IPS-NIHi11 (cell line): ENCODE measurements at regions not wholly inside any gene's neighbourhood (a gene's known extent, or its start where the extent isn't known, plus 50 kb on each side); places are given as distances from the start of the nearest gene placed in this dataset.
"Not testable (repeated sequence)": the region's sequence is repeated elsewhere in the genome, so short reads cannot be mapped to it uniquely, and the experiment has no call there.

Experiments
- DNase-seq: peaks from one replicate; pipeline ENCODE4 v3.0.0; 2012; ENCODE audit warnings: mixed read lengths, low spot score

- no peak for DNase-seq
Measured at GRCh38 chr2:39996653-39997080, 217.6 kb upstream of the THUMPD2 start.

DNA sequence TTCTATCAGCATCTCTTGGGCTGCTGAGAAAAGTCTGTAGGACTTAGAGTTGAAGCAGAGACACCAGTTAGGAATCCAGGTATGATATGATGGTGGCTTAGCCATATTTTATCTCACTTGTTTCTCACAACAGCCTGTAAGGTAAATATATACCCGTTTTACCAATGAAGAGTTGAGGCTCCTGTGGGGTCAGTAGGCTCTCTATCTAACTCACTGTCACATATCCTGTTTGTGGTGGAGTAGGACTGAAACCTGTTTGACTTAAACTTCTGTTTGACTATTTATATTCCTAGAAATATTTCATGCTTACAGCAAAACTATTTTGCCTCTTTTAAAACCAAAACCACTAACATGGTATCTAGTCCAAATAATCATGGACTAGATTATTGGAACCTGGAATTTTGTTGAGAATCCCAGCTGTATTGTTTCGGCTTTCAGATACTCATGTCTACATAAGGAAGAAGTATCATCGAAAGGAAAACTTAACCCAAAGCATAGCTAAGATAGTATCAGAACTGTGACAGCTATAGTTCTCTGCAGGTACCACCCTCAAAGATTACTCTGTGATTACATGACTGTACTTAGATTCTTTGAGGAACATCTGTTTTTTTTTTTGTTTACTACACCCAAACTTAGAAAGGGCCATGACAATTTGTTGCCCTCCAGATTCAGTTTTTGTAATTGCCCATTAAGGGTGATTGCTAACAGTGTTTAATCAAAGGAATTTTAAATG, 216.1 kb upstream of the THUMPD2 start:
- no peak for DNase-seq

GRCh38 chr2:39994151-39994550, 215.1 kb upstream of the THUMPD2 start:
- DNase-seq = no peak

GRCh38 chr2:39991298-39991697, 212.2 kb upstream of the THUMPD2 start:
- no peak for DNase-seq

- DNase-seq = no peak
Measured at GRCh38 chr2:39990335-39990900, 211.4 kb upstream of the THUMPD2 start.

DNA sequence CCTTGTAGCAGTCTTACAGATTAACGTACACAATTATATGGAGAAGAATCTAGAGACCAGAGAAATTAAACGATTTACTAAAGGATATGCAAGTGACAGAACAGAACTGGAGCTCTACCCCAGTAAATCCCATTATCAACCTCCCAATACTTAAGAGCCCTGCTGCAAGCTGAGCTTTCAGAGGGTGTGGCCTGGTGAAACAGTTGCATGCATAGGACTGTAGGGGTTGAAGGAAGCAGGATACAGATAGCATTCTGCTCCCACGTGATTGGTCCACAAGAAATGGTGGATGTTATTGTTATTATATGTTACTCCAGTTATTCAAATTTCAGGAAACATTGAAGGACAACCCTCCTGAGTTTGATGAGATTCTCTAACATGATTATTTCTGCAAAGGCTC, 210.8 kb upstream of the THUMPD2 start:
- DNase-seq = peak; percentile 7

DNA sequence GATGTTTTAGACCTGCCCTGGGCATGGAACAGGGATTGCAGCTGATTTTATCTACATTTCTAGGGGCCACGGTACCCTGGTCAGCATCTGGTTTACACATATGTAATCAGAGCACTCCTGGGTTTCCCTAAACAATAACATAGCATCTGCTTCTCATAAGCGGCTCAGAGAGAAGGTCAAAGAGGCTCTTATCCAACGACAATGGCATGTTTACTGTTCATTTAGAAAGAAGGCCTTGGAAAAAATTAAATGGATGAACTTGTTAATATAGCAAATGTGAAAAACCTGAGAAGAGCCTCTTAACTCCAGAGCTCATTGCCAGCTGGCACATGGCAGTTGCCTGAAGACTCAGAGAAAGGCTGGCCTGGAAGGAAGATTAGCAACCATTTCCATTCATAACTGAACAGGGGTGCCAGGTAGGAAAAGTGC, 202.8 kb upstream of the THUMPD2 start:
- no peak for DNase-seq

GRCh38 chr2:39975476-39976020, 196.5 kb upstream of the THUMPD2 start:
- no peak for DNase-seq

DNA sequence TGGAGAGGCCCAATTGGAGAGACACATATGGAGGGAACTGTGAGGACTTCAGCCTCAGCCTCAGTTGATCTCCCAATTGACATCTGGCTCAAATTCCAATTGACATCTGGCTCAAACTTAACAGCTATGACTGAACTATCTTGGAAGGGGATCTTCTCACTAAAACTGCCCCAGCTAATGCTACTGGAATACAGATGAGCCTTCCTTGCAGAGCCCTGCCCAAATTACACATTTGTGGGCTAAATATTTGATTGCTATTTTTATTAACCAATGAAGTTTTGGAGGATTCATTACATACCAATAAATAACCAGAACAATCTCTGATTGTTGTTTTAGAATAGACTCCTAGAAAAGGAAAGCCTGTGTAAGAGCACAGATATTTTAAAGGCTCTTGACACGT, 189.0 kb upstream of the THUMPD2 start:
- no peak for DNase-seq

DNA sequence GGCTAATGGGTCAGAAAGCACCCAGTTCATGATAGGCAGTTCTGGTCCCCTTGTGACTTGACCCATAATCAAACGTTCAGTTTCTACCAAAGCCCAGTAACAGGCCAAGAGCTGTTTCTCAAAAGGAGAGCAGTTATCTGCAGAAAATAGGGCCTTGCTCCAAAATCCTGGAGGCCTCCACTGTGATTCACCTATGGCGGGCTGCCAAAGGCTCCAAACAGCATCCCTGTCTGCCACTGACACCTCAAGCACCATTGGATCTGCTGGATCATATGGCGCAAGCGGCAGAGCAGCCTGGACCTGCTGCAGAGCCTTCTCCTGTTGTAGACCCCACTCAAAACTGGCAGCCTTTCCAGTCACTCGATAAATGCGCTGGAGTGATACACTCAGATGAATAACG, 181.6 kb upstream of the THUMPD2 start:
- DNase-seq = not testable (repeated sequence)

GRCh38 chr2:39954346-39954745, 175.3 kb upstream of the THUMPD2 start:
- DNase-seq = no peak

DNA sequence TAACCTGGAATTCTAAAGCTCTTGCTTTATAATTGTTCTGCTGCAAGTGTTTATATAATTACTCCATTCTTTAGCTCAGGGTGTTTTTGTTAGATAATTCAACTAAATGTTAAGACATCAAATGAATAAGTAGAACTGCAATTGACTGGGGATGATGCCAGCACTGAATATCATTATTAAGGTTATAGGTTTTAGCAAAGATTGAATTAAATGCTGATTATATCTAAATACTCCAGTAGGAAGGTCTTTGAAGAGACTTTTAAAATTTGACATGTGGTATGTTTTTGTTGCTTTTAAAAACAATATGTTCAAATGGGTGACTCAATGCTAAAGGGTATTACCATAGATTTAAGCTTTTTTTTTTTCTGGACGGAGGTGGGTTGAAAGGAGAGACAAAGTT, 170.1 kb upstream of the THUMPD2 start:
- no peak for DNase-seq

DNA sequence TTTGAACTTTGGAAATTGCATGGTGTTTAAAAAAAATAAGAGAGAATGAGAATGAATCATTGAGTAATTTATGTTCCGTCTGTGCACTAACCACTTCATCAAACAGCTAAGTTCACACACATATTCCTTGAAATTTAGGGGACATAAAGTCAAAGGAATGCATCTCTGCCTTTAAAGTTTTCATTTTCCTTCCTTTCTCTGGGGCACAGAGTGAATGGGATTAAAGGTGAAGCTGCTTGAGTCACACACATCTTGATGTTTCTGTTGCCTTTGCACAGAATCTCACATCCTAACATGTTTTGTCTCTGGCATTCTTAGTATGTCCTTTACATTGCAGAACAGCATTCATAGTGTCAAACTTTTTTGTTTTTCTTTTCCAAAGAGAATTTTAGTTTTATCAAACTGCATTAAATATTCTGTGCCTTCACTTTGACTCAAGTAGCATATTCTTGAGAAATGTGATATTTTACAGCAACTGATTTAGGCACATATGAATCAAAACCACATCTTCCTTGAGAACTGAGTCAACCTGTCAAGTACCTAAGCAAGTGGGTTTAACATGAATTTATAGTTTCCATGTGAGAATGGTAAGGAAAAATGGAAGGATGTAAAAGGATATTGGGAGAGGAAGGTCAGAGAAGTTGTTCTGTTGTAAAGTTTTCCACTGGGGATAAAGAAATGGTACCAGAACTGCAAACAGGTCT, 169.1 kb upstream of the THUMPD2 start:
- DNase-seq = no peak

GRCh38 chr2:39947294-39948015, 168.4 kb upstream of the THUMPD2 start:
- no peak for DNase-seq

DNA sequence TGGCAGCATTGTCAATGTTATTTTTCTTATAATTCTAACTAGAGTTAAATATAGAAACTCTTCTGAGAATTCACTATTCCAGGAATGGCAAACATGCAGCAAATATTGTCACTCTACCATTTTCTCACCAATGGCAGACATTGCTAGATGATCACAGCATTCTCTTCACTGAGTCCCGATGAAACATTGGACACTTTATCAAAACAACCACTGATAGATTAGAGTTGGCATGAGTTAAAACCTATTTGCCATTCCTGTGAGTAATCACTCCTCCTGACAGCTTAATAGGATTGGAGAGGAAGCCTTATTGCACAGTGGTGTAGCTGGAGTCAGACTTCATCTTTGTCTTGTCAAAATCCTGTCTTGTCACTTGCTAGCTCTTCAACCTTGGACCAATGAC, 163.9 kb upstream of the THUMPD2 start:
- no peak for DNase-seq

DNA sequence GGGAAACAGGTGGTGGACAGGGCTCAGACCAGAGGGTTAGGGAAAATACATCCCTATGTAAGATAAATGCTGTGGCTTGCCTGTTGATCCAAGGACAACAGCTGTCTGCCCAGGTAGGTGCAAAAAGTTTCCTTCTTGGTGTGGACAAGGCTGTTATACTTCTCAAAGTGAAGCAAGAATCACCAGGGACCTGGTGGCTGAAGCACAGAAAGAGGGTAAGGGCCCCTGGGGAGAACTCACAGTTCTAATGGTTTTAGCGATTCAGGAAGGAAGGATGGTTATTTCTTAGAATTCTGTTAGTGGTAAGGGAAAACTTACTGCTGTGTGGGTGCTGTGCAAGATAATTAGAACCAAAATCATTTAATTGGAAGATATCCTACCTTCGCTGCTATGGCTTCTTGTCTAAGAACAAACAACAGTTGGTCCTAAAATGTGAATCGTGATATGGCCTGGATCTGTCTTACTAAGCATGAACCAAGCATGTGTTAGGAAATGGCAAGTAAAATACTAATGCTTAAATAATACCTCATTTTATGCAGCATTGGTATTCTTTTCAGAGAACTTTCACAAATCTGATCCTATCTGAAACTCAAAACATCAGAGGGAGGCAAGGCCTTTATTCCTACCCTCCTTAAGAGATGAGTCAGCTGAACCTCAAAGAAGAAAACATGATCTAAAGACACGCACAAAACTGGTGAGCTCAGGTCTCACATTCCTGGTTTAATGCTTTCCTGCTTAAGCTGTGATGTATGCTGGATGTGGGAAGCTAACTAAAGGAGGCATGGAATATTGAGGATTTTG, 159.2 kb upstream of the THUMPD2 start:
- no peak for DNase-seq

GRCh38 chr2:39937621-39938020, 158.6 kb upstream of the THUMPD2 start:
- no peak for DNase-seq

- no peak for DNase-seq
Measured at GRCh38 chr2:39934851-39935250, 155.8 kb upstream of the THUMPD2 start.

- DNase-seq = no peak
Measured at GRCh38 chr2:39933196-39933595, 154.1 kb upstream of the THUMPD2 start.

- no peak for DNase-seq
Measured at GRCh38 chr2:39932198-39932597, 153.1 kb upstream of the THUMPD2 start.

GRCh38 chr2:39930175-39930917, 151.3 kb upstream of the THUMPD2 start:
- no peak for DNase-seq
